WERI-Rb-1 (cell line): ENCODE measurements at regions not wholly inside any gene's neighbourhood (a gene's known extent, or its start where the extent isn't known, plus 50 kb on each side); places are given as distances from the start of the nearest gene placed in this dataset.

Experiments used
- DNase-seq: peaks from one replicate; pipeline ENCODE4 v3.0.0-alpha.2; 2020
- H3K27ac ChIP-seq: fragments of 250-450 bp; sonication (Bioruptor Pico); 2 replicates; pipeline ENCODE4 v1.5.1; 2020; ENCODE audit warnings: mild to moderate bottlenecking, moderate library complexity
- H3K27me3 ChIP-seq: fragments of 250-450 bp; sonication (Bioruptor Pico); 2 replicates; pipeline ENCODE4 v1.5.1; 2021; ENCODE audit warnings: mild to moderate bottlenecking, low read depth, moderate library complexity; ENCODE audit not compliant: insufficient read depth, severe bottlenecking
- H3K36me3 ChIP-seq: fragments of 250-450 bp; sonication (Bioruptor Pico); 2 replicates; pipeline ENCODE4 v1.5.1; 2020; ENCODE audit warnings: mild to moderate bottlenecking, moderate library complexity
- H3K4me3 ChIP-seq: 2 replicates; pipeline ENCODE4 v1.5.1; 2011; ENCODE audit warnings: low read depth, mild to moderate bottlenecking, control low read depth, low read length
- H3K9me3 ChIP-seq: fragments of 250-450 bp; sonication (Bioruptor Pico); 2 replicates; pipeline ENCODE4 v1.5.1; 2021; ENCODE audit warnings: mild to moderate bottlenecking, moderate library complexity; ENCODE audit not compliant: severe bottlenecking
- TF ChIP-seq, protein P1 (sequence below): IDR thresholded peaks from 2 replicates; pipeline ENCODE4 v1.5.1; 2011; ENCODE audit warnings: low read depth, mild to moderate bottlenecking, control low read depth, inconsistent platforms, low read length

- Histone ChIP-seq H3K27ac (no peak overlapping the region), H3K27me3 (peaks cover 81% of the 10 kb centered on the region), H3K36me3 (no peaks in the 10 kb centered on the region), H3K9me3 (no peaks in the 10 kb centered on the region), H3K4me3 (no peak overlapping the region)
- TF ChIP-seq, protein P1, sequence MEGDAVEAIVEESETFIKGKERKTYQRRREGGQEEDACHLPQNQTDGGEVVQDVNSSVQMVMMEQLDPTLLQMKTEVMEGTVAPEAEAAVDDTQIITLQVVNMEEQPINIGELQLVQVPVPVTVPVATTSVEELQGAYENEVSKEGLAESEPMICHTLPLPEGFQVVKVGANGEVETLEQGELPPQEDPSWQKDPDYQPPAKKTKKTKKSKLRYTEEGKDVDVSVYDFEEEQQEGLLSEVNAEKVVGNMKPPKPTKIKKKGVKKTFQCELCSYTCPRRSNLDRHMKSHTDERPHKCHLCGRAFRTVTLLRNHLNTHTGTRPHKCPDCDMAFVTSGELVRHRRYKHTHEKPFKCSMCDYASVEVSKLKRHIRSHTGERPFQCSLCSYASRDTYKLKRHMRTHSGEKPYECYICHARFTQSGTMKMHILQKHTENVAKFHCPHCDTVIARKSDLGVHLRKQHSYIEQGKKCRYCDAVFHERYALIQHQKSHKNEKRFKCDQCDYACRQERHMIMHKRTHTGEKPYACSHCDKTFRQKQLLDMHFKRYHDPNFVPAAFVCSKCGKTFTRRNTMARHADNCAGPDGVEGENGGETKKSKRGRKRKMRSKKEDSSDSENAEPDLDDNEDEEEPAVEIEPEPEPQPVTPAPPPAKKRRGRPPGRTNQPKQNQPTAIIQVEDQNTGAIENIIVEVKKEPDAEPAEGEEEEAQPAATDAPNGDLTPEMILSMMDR: no peak
- no peak for DNase-seq
Observed at GRCh38 chr4:186820391-186820891, 96.8 kb upstream of the FAT1 start.

GRCh38 chr4:186823989-186824388 lies 100.3 kb upstream of the FAT1 start:
- H3K27ac ChIP-seq: no peak overlapping the region
- DNase-seq: no peak
- no peak overlapping the region for H3K4me3 ChIP-seq
- H3K36me3 ChIP-seq: no peaks in the 10 kb centered on the region
- TF ChIP-seq, protein P1: no peak
- H3K27me3 ChIP-seq: peaks cover 89% of the 10 kb centered on the region
- H3K9me3 ChIP-seq: no peaks in the 10 kb centered on the region

GRCh38 chr4:186825069-186825468 lies 101.4 kb upstream of the FAT1 start:
- H3K27me3 ChIP-seq: peaks cover 89% of the 10 kb centered on the region
- no peak overlapping the region for H3K4me3 ChIP-seq
- no peak for DNase-seq
- no peaks in the 10 kb centered on the region for H3K36me3 ChIP-seq
- no peak overlapping the region for H3K27ac ChIP-seq
- TF ChIP-seq, protein P1: no peak
- no peaks in the 10 kb centered on the region for H3K9me3 ChIP-seq

DNA sequence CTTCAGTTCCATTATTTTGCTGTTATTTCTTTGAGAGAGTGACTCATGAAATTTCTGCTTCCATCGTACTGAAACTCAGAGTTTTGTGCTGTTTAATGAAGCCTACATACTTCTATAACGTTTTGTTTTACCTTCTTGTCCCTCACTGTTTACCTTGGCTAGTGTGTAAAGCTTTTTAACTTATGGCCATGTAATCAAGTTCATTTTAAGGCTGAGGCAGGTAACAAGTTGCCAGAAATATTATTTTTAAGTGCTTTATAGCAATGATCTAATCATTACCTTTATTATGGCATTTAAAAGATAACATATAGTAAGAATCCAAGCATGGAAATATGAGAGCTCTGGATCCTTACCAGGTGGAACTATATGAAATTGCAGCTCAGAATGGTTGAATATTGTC lies 102.3 kb upstream of the FAT1 start:
- no peak overlapping the region for H3K27ac ChIP-seq
- H3K36me3 ChIP-seq: no peaks in the 10 kb centered on the region
- DNase-seq: no peak
- peaks cover 90% of the 10 kb centered on the region for H3K27me3 ChIP-seq
- H3K9me3 ChIP-seq: no peaks in the 10 kb centered on the region
- no peak overlapping the region for H3K4me3 ChIP-seq
- TF ChIP-seq, protein P1: no peak

- no peak overlapping the region for H3K27ac ChIP-seq
- TF ChIP-seq, protein P1: no peak
- peaks cover 96% of the 10 kb centered on the region for H3K27me3 ChIP-seq
- no peak overlapping the region for H3K4me3 ChIP-seq
- no peaks in the 10 kb centered on the region for H3K36me3 ChIP-seq
- DNase-seq: no peak
- no peaks in the 10 kb centered on the region for H3K9me3 ChIP-seq
Observed at GRCh38 chr4:186826846-186827533, 103.3 kb upstream of the FAT1 start.

- TF ChIP-seq, protein P1: no peak
- H3K9me3 ChIP-seq: no peaks in the 10 kb centered on the region
- DNase-seq: no peak
- no peak overlapping the region for H3K4me3 ChIP-seq
- H3K27me3 ChIP-seq: peaks cover 96% of the 10 kb centered on the region
- H3K36me3 ChIP-seq: no peaks in the 10 kb centered on the region
- no peak overlapping the region for H3K27ac ChIP-seq
Observed at GRCh38 chr4:186827534-186827897, 103.9 kb upstream of the FAT1 start.
